22Rv1 (cell line): ENCODE measurements at regions not wholly inside any gene's neighbourhood (a gene's known extent, or its start where the extent isn't known, plus 50 kb on each side); places are given as distances from the start of the nearest gene placed in this dataset.

Source experiments
- H3K27ac ChIP-seq: fragments of 450-650 bp; 2 replicates; pipeline ENCODE4 v1.5.1; 2017
- CTCF ChIP-seq: fragments of 450-650 bp; IDR thresholded peaks from 2 replicates; pipeline ENCODE4 v1.5.1; 2017; ENCODE audit warnings: mild to moderate bottlenecking
- ZFX ChIP-seq: fragments of 450-650 bp; IDR thresholded peaks from 2 replicates; pipeline ENCODE4 v1.6.1; 2017; ENCODE audit warnings: antibody characterized with exemption, borderline replicate concordance

GRCh38 chr1:172902200-172902599, 148.5 kb downstream of the TNFSF18 start:
- TF ChIP-seq CTCF (no peak), ZFX (no peak)
- no peak overlapping the region for H3K27ac ChIP-seq

GRCh38 chr1:172902861-172903381, 147.8 kb downstream of the TNFSF18 start:
- no peak for TF ChIP-seq CTCF
- no peak for TF ChIP-seq ZFX
- no peak overlapping the region for H3K27ac ChIP-seq

GRCh38 chr1:172903581-172904220, 147.0 kb downstream of the TNFSF18 start:
- TF ChIP-seq CTCF = no peak
- no peak overlapping the region for H3K27ac ChIP-seq

GRCh38 chr1:172905452-172905851, 145.3 kb downstream of the TNFSF18 start:
- TF ChIP-seq CTCF (no peak), ZFX (no peak)

GRCh38 chr1:172906778-172907592, 143.8 kb downstream of the TNFSF18 start:
- no peak for TF ChIP-seq CTCF
- TF ChIP-seq ZFX = no peak
- H3K27ac ChIP-seq = no peak overlapping the region

More at GRCh38 chr1:172905452-172905851, 145.3 kb downstream of the TNFSF18 start:
- no peak overlapping the region for H3K27ac ChIP-seq

GRCh38 chr1:172907834-172908326, 142.9 kb downstream of the TNFSF18 start:
- TF ChIP-seq CTCF (no peak), ZFX (no peak)
- no peak overlapping the region for H3K27ac ChIP-seq
